Fibroblast of villous mesenchyme (primary cell): ENCODE measurements at regions not wholly inside any gene's neighbourhood (a gene's known extent, or its start where the extent isn't known, plus 50 kb on each side); places are given as distances from the start of the nearest gene placed in this dataset.

Experiments
- DNase-seq: peaks from one replicate; pipeline ENCODE4 v3.0.0-alpha.2; 2010; ENCODE audit warnings: low read depth
- H3K4me3 ChIP-seq: 2 replicates; pipeline ENCODE4 v1.5.1; 2011; ENCODE audit warnings: low read depth, mild to moderate bottlenecking, low read length
- CTCF ChIP-seq: IDR thresholded peaks from 2 replicates; pipeline ENCODE4 v1.5.1; 2012; ENCODE audit warnings: low read depth, mild to moderate bottlenecking, low read length; ENCODE audit not compliant: insufficient read depth

- no peak for TF ChIP-seq CTCF
- H3K4me3 ChIP-seq, result no peak overlapping the region
These were observed 469.6 kb upstream of the VRK2 start for GRCh38 chr2:57576983-57577382.

GRCh38 chr2:57597940-57598339, 448.7 kb upstream of the VRK2 start:
- no peak overlapping the region for H3K4me3 ChIP-seq
- no peak for DNase-seq
- TF ChIP-seq CTCF, result no peak

More at GRCh38 chr2:57576983-57577382, 469.6 kb upstream of the VRK2 start:
- DNase-seq, result no peak

GRCh38 chr2:57598551-57598950, 448.1 kb upstream of the VRK2 start:
- no peak overlapping the region for H3K4me3 ChIP-seq
- no peak for TF ChIP-seq CTCF
- no peak for DNase-seq

- H3K4me3 ChIP-seq, result no peak overlapping the region
- no peak for TF ChIP-seq CTCF
- no peak for DNase-seq
These were observed 443.9 kb upstream of the VRK2 start for GRCh38 chr2:57602733-57603132.

- no peak for TF ChIP-seq CTCF
- DNase-seq, result no peak
- H3K4me3 ChIP-seq, result no peak overlapping the region
These were observed 431.6 kb upstream of the VRK2 start for GRCh38 chr2:57614988-57615387.

- DNase-seq, result no peak
- no peak overlapping the region for H3K4me3 ChIP-seq
- TF ChIP-seq CTCF, result no peak
These were observed 430.6 kb upstream of the VRK2 start for GRCh38 chr2:57615855-57616556.

- TF ChIP-seq CTCF, result no peak
- no peak for DNase-seq
- H3K4me3 ChIP-seq, result no peak overlapping the region
These were observed 429.3 kb upstream of the VRK2 start for GRCh38 chr2:57617318-57617717.
